T-helper 2 cell treated with Interferon-gamma antibody and Interleukin-4, amounts not matched to agents 5 μg/mL and 100 μg/mL, for 36 hours (primary cell): ENCODE measurements at regions not wholly inside any gene's neighbourhood (a gene's known extent, or its start where the extent isn't known, plus 50 kb on each side); places are given as distances from the start of the nearest gene placed in this dataset.
"Not testable (repeated sequence)": the region's sequence is repeated elsewhere in the genome, so short reads cannot be mapped to it uniquely, and the experiment has no call there.

Experiments used
- DNase-seq: peaks from one replicate; pipeline ENCODE4 v3.0.0; 2021; ENCODE audit warnings: low spot score
- H3K27ac Mint-ChIP-seq: one replicate; pipeline ENCODE4 v1.8.0; 2021; ENCODE audit warnings: mild to moderate bottlenecking, mixed read lengths
- H3K27me3 Mint-ChIP-seq: one replicate; pipeline ENCODE4 v1.8.0; 2021; ENCODE audit warnings: low read depth, mixed read lengths
- H3K36me3 Mint-ChIP-seq: one replicate; pipeline ENCODE4 v1.8.0; 2021; ENCODE audit warnings: low read depth, mixed read lengths
- H3K4me1 Mint-ChIP-seq: one replicate; pipeline ENCODE4 v1.8.0; 2021; ENCODE audit warnings: low read depth, mixed read lengths
- H3K4me3 Mint-ChIP-seq: one replicate; pipeline ENCODE4 v1.8.0; 2022; ENCODE audit warnings: mild to moderate bottlenecking, moderate library complexity, mixed read lengths
- H3K9me3 Mint-ChIP-seq: one replicate; pipeline ENCODE4 v1.8.0; 2021; ENCODE audit warnings: mixed read lengths

GRCh38 chr15:60181957-60182356 is 177.8 kb downstream of the FOXB1 start:
- H3K9me3 Mint-ChIP-seq, H3K4me3 Mint-ChIP-seq, H3K36me3 Mint-ChIP-seq, H3K4me1 Mint-ChIP-seq, DNase-seq, H3K27ac Mint-ChIP-seq: not testable (repeated sequence)
- peaks cover 32% of the 10 kb centered on the region for H3K27me3 Mint-ChIP-seq

GRCh38 chr15:60183366-60183765 is 179.3 kb downstream of the FOXB1 start:
- Mint-ChIP-seq H3K27me3 (peaks cover 32% of the 10 kb centered on the region), H3K36me3 (no peaks in the 10 kb centered on the region), H3K4me1 (no peaks in the 10 kb centered on the region), H3K9me3 (no peaks in the 10 kb centered on the region), H3K4me3 (no peak overlapping the region), H3K27ac (no peak overlapping the region)
- DNase-seq: no peak

- H3K4me3 Mint-ChIP-seq: no peak overlapping the region
- H3K27me3 Mint-ChIP-seq: peaks cover 34% of the 10 kb centered on the region
- no peaks in the 10 kb centered on the region for H3K9me3 Mint-ChIP-seq
- no peak overlapping the region for H3K27ac Mint-ChIP-seq
- DNase-seq: no peak
- no peaks in the 10 kb centered on the region for H3K4me1 Mint-ChIP-seq
- H3K36me3 Mint-ChIP-seq: no peaks in the 10 kb centered on the region
These were observed 180.5 kb downstream of the FOXB1 start for GRCh38 chr15:60184579-60184978.

- no peaks in the 10 kb centered on the region for H3K9me3 Mint-ChIP-seq
- no peaks in the 10 kb centered on the region for H3K4me1 Mint-ChIP-seq
- no peaks in the 10 kb centered on the region for H3K36me3 Mint-ChIP-seq
- peaks cover 52% of the 10 kb centered on the region for H3K27me3 Mint-ChIP-seq
- no peak overlapping the region for H3K4me3 Mint-ChIP-seq
- DNase-seq: no peak
- H3K27ac Mint-ChIP-seq: no peak overlapping the region
These were observed 186.9 kb downstream of the FOXB1 start for GRCh38 chr15:60191016-60191415.

GRCh38 chr15:60191821-60192220 is 187.7 kb downstream of the FOXB1 start:
- Mint-ChIP-seq H3K36me3 (no peaks in the 10 kb centered on the region), H3K4me3 (no peak overlapping the region), H3K27ac (no peak overlapping the region), H3K27me3 (peaks cover 60% of the 10 kb centered on the region), H3K4me1 (no peaks in the 10 kb centered on the region), H3K9me3 (no peaks in the 10 kb centered on the region)
- DNase-seq: no peak

GRCh38 chr15:60195611-60196010 is 191.5 kb downstream of the FOXB1 start:
- H3K4me1 Mint-ChIP-seq: no peaks in the 10 kb centered on the region
- no peak for DNase-seq
- no peak overlapping the region for H3K4me3 Mint-ChIP-seq
- no peak overlapping the region for H3K27ac Mint-ChIP-seq
- no peaks in the 10 kb centered on the region for H3K9me3 Mint-ChIP-seq
- peaks cover 61% of the 10 kb centered on the region for H3K27me3 Mint-ChIP-seq
- H3K36me3 Mint-ChIP-seq: no peaks in the 10 kb centered on the region

GRCh38 chr15:60204131-60204885 is 193.5 kb downstream of the ANXA2 start:
- H3K4me1 Mint-ChIP-seq: no peaks in the 10 kb centered on the region
- no peak for DNase-seq
- no peak overlapping the region for H3K27ac Mint-ChIP-seq
- no peak overlapping the region for H3K4me3 Mint-ChIP-seq
- H3K36me3 Mint-ChIP-seq: no peaks in the 10 kb centered on the region
- H3K27me3 Mint-ChIP-seq: peaks cover 61% of the 10 kb centered on the region
- H3K9me3 Mint-ChIP-seq: no peaks in the 10 kb centered on the region

- Mint-ChIP-seq H3K36me3 (no peaks in the 10 kb centered on the region), H3K27ac (no peak overlapping the region), H3K4me1 (no peaks in the 10 kb centered on the region), H3K9me3 (no peaks in the 10 kb centered on the region), H3K27me3 (peaks cover 45% of the 10 kb centered on the region), H3K4me3 (no peak overlapping the region)
- no peak for DNase-seq
These were observed 189.1 kb downstream of the ANXA2 start for GRCh38 chr15:60208709-60209108.

GRCh38 chr15:60212536-60212935 is 185.2 kb downstream of the ANXA2 start:
- Mint-ChIP-seq H3K36me3 (no peaks in the 10 kb centered on the region), H3K27ac (no peak overlapping the region), H3K9me3 (no peaks in the 10 kb centered on the region), H3K27me3 (peaks cover 25% of the 10 kb centered on the region), H3K4me1 (no peaks in the 10 kb centered on the region), H3K4me3 (no peak overlapping the region)
- no peak for DNase-seq

- Mint-ChIP-seq H3K4me3 (no peak overlapping the region), H3K27ac (no peak overlapping the region), H3K4me1 (no peaks in the 10 kb centered on the region), H3K9me3 (no peaks in the 10 kb centered on the region), H3K36me3 (no peaks in the 10 kb centered on the region), H3K27me3 (peaks cover 27% of the 10 kb centered on the region)
- DNase-seq: no peak
These were observed 184.3 kb downstream of the ANXA2 start for GRCh38 chr15:60213377-60214000.

- Mint-ChIP-seq H3K27ac (no peak overlapping the region), H3K4me3 (no peak overlapping the region), H3K4me1 (no peaks in the 10 kb centered on the region), H3K27me3 (peaks cover 26% of the 10 kb centered on the region), H3K9me3 (no peaks in the 10 kb centered on the region), H3K36me3 (no peaks in the 10 kb centered on the region)
- no peak for DNase-seq
These were observed 183.6 kb downstream of the ANXA2 start for GRCh38 chr15:60214201-60214600.

GRCh38 chr15:60215225-60215963 is 182.4 kb downstream of the ANXA2 start:
- H3K4me3 Mint-ChIP-seq: no peak overlapping the region
- peaks cover 20% of the 10 kb centered on the region for H3K27me3 Mint-ChIP-seq
- H3K27ac Mint-ChIP-seq: no peak overlapping the region
- no peaks in the 10 kb centered on the region for H3K36me3 Mint-ChIP-seq
- no peak for DNase-seq
- H3K9me3 Mint-ChIP-seq: no peaks in the 10 kb centered on the region
- no peaks in the 10 kb centered on the region for H3K4me1 Mint-ChIP-seq

- H3K4me1 Mint-ChIP-seq: no peaks in the 10 kb centered on the region
- no peak for DNase-seq
- peaks cover 16% of the 10 kb centered on the region for H3K27me3 Mint-ChIP-seq
- no peak overlapping the region for H3K27ac Mint-ChIP-seq
- no peaks in the 10 kb centered on the region for H3K9me3 Mint-ChIP-seq
- no peak overlapping the region for H3K4me3 Mint-ChIP-seq
- no peaks in the 10 kb centered on the region for H3K36me3 Mint-ChIP-seq
These were observed 180.6 kb downstream of the ANXA2 start for GRCh38 chr15:60217161-60217560.

GRCh38 chr15:60218256-60218655 is 179.5 kb downstream of the ANXA2 start:
- no peak for DNase-seq
- Mint-ChIP-seq H3K27ac (no peak overlapping the region), H3K4me3 (no peak overlapping the region), H3K4me1 (no peaks in the 10 kb centered on the region), H3K36me3 (no peaks in the 10 kb centered on the region), H3K9me3 (no peaks in the 10 kb centered on the region), H3K27me3 (peaks cover 20% of the 10 kb centered on the region)
